A673 (cell line): ENCODE measurements at regions not wholly inside any gene's neighbourhood (a gene's known extent, or its start where the extent isn't known, plus 50 kb on each side); places are given as distances from the start of the nearest gene placed in this dataset.

Experiments used
- BruUV-seq: library from RNA; stranded (reverse); fragments of 400-500 nt; replicated peaks from 2 replicates; lab custom pipeline; 2021; lab: Mats Ljungman, UMichigan
- CTCF ChIA-PET: fragments of 300-600 bp; sonication (Branson Sonifier 250); formaldehyde crosslinking; loops from one replicate; lab custom pipeline; 2022; ENCODE audit warnings: antibody characterized with exemption; lab: Charles Lee
- POLR2A ChIA-PET: fragments of 300-600 bp; sonication (Branson Sonifier 250); formaldehyde crosslinking; loops from one replicate; lab custom pipeline; 2022; ENCODE audit warnings: antibody characterized with exemption; ENCODE audit not compliant: low non-redundant PET; lab: Charles Lee
- DNase-seq: peaks from one replicate; pipeline ENCODE4 v3.0.0-alpha.2; 2015; ENCODE audit warnings: low spot score
- H3K27ac ChIP-seq: fragments of 200-600 bp; sonication (generic); 2 replicates; pipeline ENCODE4 v1.5.1; 2016; ENCODE audit warnings: mixed run types, low read depth, mild to moderate bottlenecking, mixed read lengths, antibody characterized with exemption, low read length; ENCODE audit not compliant: poor library complexity, severe bottlenecking
- H3K27me3 ChIP-seq: fragments of 200-600 bp; sonication (generic); replicated peaks from 2 replicates; pipeline ENCODE4 v1.6.1; 2017; ENCODE audit warnings: mixed run types, low read depth, mild to moderate bottlenecking, mixed read lengths, antibody characterized with exemption, low read length; ENCODE audit not compliant: insufficient read depth, poor library complexity
- H3K36me3 ChIP-seq: fragments of 200-600 bp; sonication (generic); 2 replicates; pipeline ENCODE4 v1.6.1; 2016; ENCODE audit warnings: mixed run types, mild to moderate bottlenecking, mixed read lengths, antibody characterized with exemption, low read length; ENCODE audit not compliant: insufficient read depth, poor library complexity, severe bottlenecking
- H3K4me1 ChIP-seq: fragments of 200-600 bp; sonication (generic); 2 replicates; pipeline ENCODE4 v1.6.1; 2017; ENCODE audit warnings: mixed run types, mild to moderate bottlenecking, mixed read lengths, antibody characterized with exemption, low read length; ENCODE audit not compliant: insufficient read depth, poor library complexity, severe bottlenecking
- H3K4me3 ChIP-seq: fragments of 200-600 bp; sonication (generic); 2 replicates; pipeline ENCODE4 v1.5.1; 2016; ENCODE audit warnings: low read depth, mixed run types, mild to moderate bottlenecking, mixed read lengths, low read length; ENCODE audit not compliant: poor library complexity, severe bottlenecking
- H3K9me3 ChIP-seq: fragments of 200-600 bp; sonication (generic); 2 replicates; pipeline ENCODE4 v1.6.1; 2016; ENCODE audit warnings: mixed run types, low read depth, mild to moderate bottlenecking, mixed read lengths, antibody characterized with exemption, low read length; ENCODE audit not compliant: poor library complexity, severe bottlenecking
- CTCF ChIP-seq: fragments of 300-800, 200-600 bp; sonication (generic); conservative IDR thresholded peaks from 2 replicates; pipeline ENCODE4 v1.5.1; 2017; ENCODE audit warnings: low read depth, mild to moderate bottlenecking, antibody characterized with exemption, low read length, moderate library complexity, mixed read lengths
- EZH2 ChIP-seq: fragments of 200-600 bp; sonication (generic); IDR thresholded peaks from 2 replicates; pipeline ENCODE4 v1.6.1; 2017; ENCODE audit warnings: borderline replicate concordance, low read depth, mild to moderate bottlenecking, mixed read lengths, antibody characterized with exemption, low read length; ENCODE audit not compliant: poor library complexity, severe bottlenecking
- intact Hi-C: fragments of 100-400 bp; cut with micrococcal nuclease; formaldehyde crosslinking; loops from one replicate; pipeline ENCODE4 v1.10.0; 2022; ENCODE audit not compliant: unreplicated experiment

DNA sequence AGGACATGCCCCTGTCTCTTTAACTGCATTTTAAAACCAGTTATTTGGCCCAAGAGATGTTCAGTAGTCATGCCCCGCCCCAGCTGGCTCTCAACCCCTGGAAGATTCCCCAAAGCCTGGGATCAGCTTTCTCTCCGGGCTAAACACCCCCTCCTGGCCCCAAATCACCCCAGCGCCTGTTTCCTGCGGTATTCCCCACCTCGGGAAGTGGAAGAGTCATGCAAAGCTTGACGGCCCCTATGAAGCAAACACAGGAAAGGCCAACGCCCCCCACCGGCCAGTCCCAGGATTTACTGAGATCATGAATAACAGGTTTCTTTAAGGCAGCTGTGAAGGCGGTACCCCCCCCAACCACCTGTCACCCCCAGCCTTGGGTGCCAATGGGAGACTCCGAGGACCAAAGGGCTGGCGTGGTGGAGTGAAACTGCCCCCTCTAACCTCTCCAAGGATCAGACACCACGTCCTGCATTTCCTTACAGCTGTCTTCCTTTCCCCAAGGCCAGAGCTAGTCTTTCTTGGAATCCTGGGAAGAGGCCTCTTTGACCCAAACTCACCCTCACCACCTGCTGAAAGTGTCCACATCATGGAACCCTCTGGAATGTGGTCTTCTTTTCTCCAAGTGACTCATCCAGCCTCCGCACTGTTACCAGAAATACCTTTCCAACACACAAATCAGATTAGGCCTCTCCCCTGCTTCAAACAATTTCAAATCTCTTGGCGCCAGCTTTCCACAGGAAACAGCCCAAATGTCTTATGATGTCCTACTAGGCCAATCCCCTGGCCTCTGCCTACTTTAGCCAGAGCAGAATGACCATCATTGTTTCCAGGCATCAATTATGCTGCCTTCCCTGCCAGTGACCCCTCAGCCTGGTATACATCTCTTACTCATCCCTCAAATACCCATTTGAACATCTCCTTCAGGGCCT is 301.5 kb downstream of the ZEB1 start:
- intact Hi-C loops: no loop called here
- ChIA-PET POLR2A (no interaction called here), CTCF (no interaction called here)
- H3K36me3 ChIP-seq: no peaks in the 10 kb centered on the region
- BruUV-seq: no TSS peak
- H3K27ac ChIP-seq: no peak overlapping the region
- no peaks in the 10 kb centered on the region for H3K9me3 ChIP-seq
- no peak for DNase-seq
- no peaks in the 10 kb centered on the region for H3K27me3 ChIP-seq
- no peak overlapping the region for H3K4me3 ChIP-seq
- TF ChIP-seq CTCF: peak; percentile 37
- no peak for TF ChIP-seq EZH2
- H3K4me1 ChIP-seq: no peaks in the 10 kb centered on the region

DNA sequence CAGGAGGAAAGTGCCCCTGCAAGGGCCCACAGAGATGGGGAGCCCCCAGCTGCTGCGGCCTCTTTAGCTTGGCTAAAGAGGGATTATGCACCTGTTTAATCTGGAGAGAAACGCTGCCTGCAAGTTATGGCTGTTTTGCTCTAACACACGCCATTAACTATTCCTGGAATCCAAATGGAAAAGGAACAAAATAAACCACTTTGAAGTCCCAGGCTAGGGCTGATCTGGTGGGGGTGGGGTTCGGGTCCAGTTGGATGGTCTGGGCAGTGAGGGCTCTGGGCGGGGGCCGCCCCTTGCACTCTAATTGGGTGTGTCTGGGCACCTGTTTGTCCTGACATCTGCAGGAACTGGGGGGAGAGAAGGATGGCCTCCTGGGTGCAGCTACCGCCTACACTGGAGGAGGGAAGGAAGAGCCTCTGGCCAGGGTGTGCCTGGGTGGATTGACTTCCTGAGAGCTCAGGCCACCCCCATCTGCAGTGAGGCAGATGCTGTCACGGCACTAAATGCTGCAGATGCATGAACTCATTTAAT is 300.6 kb downstream of the ZEB1 start:
- Histone ChIP-seq H3K4me3 (no peak overlapping the region), H3K4me1 (no peaks in the 10 kb centered on the region), H3K27me3 (no peaks in the 10 kb centered on the region), H3K9me3 (no peaks in the 10 kb centered on the region), H3K36me3 (no peaks in the 10 kb centered on the region), H3K27ac (no peak overlapping the region)
- POLR2A ChIA-PET: no interaction called here
- CTCF ChIA-PET: no interaction called here
- no peak for TF ChIP-seq CTCF
- TF ChIP-seq EZH2: no peak
- DNase-seq: no peak
- intact Hi-C loops: no loop called here
- no TSS peak for BruUV-seq

DNA sequence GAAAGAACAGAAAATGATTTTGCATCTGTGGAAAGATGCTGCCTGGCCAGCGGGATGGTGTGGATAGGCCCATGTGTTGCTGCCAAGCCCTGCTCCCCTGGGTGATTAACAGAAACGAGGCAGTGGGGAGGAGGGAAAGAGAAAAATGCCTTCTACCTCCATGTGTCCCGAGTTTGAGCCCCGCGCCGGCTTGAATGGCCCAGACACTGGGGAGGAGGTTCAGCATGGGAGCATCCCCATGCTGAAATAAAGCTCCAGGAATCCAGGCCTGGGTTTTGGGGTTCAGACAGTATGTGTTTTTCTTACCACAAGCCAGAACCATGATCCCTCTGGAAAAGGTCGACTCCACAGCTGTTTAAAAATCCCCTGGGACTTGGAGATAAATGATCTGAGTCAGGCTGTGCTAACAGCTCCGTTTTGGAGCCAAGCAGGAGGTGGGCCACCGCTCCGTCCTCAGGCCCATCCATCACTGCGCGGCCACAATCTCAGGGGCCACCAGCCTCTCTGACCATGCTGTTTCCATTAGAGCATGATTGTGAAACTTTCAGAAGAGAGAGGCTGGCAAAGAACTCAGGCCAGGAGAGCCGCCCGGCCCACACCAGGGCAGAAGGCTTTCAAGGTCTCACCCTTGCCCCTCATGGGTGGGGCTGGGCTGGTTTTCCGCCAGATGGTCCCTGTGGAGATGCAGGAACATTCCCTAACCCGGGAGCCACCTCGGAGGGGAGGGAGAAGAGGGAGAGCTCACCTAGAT is 299.7 kb downstream of the ZEB1 start:
- DNase-seq: no peak
- no TSS peak for BruUV-seq
- ChIA-PET POLR2A (no interaction called here), CTCF (no interaction called here)
- Histone ChIP-seq H3K9me3 (no peaks in the 10 kb centered on the region), H3K27ac (no peak overlapping the region), H3K27me3 (no peaks in the 10 kb centered on the region), H3K36me3 (no peaks in the 10 kb centered on the region), H3K4me1 (no peaks in the 10 kb centered on the region), H3K4me3 (no peak overlapping the region)
- intact Hi-C loops: no loop called here
- TF ChIP-seq EZH2 (no peak), CTCF (no peak)
